T47D (cell line): ENCODE measurements at regions not wholly inside any gene's neighbourhood (a gene's known extent, or its start where the extent isn't known, plus 50 kb on each side); places are given as distances from the start of the nearest gene placed in this dataset.
A peak's percentile ranks its signal among the peaks of the same experiment; 100 is the strongest.

Experiments used
- DNase-seq, 2 experiments: peaks; one replicate each; pipeline versions ENCODE4 v3.0.0 to v3.0.0-alpha.2; 2011 to 2012; ENCODE audit warnings: low read depth in 1 of 2, low spot score in 1 of 2
- JUND ChIP-seq: IDR thresholded peaks from 2 replicates; pipeline ENCODE4 v1.6.1; 2012; ENCODE audit warnings: low read depth
- in situ Hi-C: cut with HindIII; loops from 2 replicates; pipeline ENCODE4 v1.10.0; 2016; ENCODE audit warnings: low sequenced_read_pairs, low pct_unique_long_range_greater_than_20kb

DNA sequence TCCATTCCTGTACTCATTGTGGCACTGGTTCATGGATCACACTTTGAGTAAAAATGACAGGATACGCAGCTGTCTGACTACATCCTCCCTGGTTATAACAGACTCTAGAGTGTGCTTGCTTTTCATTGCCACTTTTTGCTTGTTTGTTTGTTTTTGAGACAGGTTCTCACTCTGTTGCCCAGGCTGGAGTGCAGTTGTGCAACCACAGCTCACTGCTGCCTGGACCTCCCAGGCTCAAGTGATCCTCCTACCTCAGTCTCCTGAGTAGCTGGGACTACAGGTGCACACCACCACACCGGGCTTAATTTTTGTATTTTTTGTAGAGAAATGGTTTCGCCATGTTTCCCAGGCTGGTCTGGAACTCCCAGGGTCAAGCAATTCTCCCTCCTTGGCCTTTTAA is 89.3 kb upstream of the ROBO2 start:
- no peak for TF ChIP-seq JUND
- in situ Hi-C loops = no loop called here
- no peak for DNase-seq

DNA sequence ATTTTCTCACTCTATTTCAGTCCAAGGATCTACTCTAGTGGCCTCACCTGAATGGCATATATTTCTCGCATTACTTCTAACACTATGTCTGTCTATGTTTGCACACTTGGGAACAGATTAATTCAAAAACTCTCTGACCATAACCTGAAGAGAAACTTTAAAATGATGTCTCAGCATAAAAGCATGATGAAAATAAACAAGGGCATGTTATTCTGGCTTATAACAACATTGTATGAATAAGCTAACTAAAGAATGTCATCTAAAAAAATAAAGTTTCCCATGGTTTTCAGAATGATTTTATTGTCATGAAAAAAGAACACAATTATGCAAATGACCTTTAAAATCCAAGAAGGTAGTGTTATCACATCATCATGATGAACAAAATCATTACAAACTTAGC is 85.5 kb upstream of the ROBO2 start:
- TF ChIP-seq JUND = no peak
- in situ Hi-C loops = no loop called here
- DNase-seq = no peak

GRCh38 chr3:76958274-76958673 is 81.6 kb upstream of the ROBO2 start:
- peak in 1 of 2 experiments; percentile 10 for DNase-seq
- in situ Hi-C loops = no loop called here
- TF ChIP-seq JUND = no peak

- in situ Hi-C loops = no loop called here
- TF ChIP-seq JUND = no peak
- no peak for DNase-seq
These were observed 81.0 kb upstream of the ROBO2 start for GRCh38 chr3:76958861-76959260.

DNA sequence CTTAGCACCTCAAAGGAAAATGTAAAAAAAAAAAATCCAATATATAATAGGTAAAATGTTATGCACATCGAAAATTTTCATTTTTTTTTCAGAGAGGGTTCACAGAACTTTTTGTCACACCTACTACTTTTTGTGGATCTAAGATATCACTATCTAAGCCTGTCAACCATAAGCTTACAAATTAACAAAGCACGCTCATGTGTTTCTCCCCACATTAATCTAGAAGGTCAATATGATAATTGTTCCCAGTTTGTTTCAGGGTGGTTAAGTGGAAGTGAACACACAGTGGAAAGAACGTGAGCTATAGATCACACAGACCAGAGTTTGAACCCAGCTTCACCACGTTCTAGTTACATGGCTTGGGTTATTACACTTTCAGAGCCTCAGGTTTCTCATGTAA is 78.6 kb upstream of the ROBO2 start:
- in situ Hi-C loops = no loop called here
- TF ChIP-seq JUND = no peak
- no peak for DNase-seq

DNA sequence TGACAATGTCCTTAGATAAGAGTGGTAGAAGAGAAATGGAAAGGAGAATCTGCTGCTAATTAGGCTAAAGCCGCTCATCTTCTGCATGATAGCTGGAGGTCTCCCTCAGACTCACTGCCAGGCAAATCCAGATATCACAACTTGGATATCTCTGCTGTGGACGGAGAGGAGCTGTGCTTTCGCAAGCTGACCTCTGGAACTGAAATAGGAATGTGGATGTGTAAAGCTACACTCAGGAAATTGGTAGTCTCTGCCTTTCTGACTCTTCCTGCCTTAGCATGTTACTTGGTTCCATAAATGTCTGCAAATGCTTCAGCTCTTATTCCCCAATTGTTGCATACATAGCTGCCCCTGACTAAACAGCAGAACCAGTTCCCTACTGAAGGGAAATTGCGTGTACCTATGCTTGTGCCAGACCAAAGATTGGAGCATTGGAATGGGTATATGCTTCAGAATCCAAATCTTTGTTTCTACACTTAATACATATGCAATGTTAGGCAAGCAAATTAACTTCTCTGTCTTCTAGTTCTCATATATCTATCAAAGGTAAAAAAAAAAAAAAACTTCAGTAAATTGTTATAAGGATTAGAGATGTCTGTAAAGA is 74.7 kb upstream of the ROBO2 start:
- in situ Hi-C loops = no loop called here
- no peak for TF ChIP-seq JUND
- no peak for DNase-seq

DNA sequence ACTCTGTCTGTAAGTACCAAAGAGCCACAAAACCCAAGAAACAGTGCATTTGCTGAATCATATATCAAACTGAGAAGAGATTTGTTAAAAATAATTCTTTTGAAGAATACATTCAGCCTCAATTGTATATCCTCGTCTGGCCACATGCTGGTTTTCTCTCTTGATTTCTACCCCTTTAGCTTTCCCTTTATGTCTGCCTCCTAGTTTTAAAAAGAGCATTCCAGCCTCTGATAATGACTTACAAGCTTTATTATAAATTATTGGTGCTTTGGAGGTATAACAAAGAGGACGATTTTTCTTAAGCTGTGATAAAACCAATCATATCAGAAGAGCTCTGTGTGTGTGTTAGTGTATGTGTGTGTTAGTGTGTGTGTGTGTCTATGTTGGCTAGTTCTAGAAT is 70.4 kb upstream of the ROBO2 start:
- in situ Hi-C loops = no loop called here
- no peak for DNase-seq
- TF ChIP-seq JUND = no peak

DNA sequence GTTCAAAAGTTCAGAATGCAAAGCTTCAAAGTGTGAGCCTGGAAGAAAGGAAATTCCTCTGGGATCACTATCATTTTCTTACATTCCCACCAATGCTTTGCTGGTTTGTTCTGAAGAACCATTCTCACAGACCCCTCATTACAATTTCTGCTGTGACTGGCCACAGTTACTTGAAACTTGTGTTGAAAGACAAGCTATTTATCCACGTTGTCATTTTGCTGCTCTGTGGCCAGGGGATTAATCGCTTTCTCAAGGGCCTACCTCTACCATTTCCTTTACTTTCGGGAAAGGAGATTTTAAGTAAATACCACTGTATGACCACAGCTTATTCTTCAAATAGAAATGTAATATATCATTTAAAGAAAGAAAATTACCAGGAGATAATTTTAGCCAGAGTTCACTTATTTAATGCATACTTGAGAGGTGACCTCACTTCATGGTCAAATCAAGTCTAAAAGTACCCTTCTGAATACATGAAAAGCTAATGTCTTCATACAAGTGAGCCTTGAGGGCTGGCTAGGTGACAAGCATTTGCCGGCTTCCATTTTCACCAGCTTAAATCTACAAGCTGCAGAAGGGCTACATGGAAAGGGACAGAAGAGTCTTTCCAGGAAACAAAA is 69.8 kb upstream of the ROBO2 start:
- in situ Hi-C loops = no loop called here
- DNase-seq = no peak
- TF ChIP-seq JUND = no peak

DNA sequence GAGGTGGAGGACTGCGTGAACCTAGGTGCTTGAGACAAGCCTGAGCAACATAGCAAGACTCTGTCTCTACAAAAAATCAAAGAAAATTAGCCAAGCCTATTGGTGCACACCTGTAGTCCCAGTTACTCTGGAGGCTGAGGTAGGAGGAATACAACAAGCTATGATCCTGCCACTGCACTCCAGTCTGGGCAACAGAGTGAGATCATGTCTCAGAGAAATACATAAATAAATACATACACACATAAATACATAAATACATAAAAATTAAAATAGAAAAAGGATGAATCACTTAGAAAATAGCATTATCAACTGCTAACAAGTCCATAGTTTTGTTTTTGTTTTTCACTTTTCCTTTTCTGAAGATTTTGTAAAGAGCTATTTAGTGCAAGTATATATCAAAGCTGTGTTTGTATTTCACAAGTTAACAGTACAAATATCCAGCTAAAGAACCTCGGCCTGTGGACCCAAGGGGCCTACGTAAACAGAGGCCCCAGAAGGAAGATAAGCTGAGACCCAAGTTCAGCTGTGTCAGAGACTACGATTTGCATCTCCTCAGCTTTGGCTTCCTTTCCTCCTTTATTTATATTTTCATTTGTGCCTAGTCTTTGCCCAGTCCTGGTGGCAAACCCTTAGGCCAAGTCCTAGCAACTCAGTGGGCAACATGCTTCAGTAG is 67.1 kb upstream of the ROBO2 start:
- no peak for DNase-seq
- TF ChIP-seq JUND = no peak
- in situ Hi-C loops = no loop called here

GRCh38 chr3:76976996-76977395 is 62.9 kb upstream of the ROBO2 start:
- in situ Hi-C loops = no loop called here
- no peak for TF ChIP-seq JUND
- no peak for DNase-seq

DNA sequence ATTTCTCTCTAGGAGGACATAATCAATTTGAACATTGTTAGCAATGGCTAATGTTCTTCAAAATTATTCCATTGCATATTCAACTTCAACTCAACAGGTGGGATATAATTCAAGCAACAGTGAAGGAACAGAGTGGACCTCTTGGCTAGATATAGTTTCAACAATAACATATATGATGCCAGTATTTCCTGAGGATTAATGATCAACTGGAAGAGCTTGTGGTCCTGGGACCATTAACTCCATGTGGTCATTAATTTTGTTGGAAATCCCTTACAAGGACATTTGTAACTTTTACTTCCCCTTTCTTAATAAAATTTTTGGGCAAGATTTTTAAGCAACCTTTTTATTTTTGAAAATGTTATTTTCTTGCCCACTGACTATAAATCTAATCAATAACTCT is 54.3 kb upstream of the ROBO2 start:
- TF ChIP-seq JUND = no peak
- DNase-seq = no peak
- in situ Hi-C loops = no loop called here

GRCh38 chr3:76986876-76987474 is 52.9 kb upstream of the ROBO2 start:
- in situ Hi-C loops = no loop called here
- peak in 1 of 2 experiments; percentile 8 for DNase-seq
- no peak for TF ChIP-seq JUND
